Omental fat pad (tissue), 3 donors: ENCODE measurements at regions not wholly inside any gene's neighbourhood (a gene's known extent, or its start where the extent isn't known, plus 50 kb on each side); places are given as distances from the start of the nearest gene placed in this dataset.

Source experiments
- ATAC-seq: fragments of 150-250 bp; one replicate; pipeline ENCODE4 v1.9.1; 2016; ENCODE audit warnings: mild to moderate bottlenecking, moderate library complexity; ENCODE audit not compliant: low FRiP score
- DNase-seq: peaks from one replicate; pipeline ENCODE4 v3.0.0-alpha.2; 2019; ENCODE audit warnings: low spot score
- TF ChIP-seq, protein P1 (sequence below), 3 donors: fragments of 450-650 bp; IDR thresholded peaks; one replicate each; pipeline ENCODE4 v1.5.1; 2016 to 2017; ENCODE audit warnings: antibody characterized with exemption in 3 of 3, mild to moderate bottlenecking in 3 of 3, moderate library complexity in 2 of 3

DNA sequence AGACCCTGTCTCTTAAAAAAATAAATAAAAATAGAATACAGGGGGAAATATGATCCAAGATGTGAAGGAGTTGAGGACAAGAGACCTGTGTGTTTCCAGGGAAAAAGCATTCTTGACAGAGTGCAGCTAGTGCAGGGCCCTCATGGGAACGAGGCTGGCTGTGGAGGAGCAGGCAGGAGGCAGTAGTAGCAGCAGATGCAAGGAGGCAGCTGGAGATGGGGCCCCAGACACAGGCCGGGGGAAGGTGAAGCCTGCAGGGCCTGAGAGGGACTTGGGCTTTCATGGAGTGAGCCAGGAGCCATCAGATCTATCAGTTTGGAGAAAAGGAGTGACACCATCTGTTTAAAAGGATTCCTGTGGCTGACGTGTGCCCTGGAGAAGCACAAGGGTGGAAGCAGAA is 71.4 kb upstream of the ZNF438 start:
- TF ChIP-seq, protein P1, sequence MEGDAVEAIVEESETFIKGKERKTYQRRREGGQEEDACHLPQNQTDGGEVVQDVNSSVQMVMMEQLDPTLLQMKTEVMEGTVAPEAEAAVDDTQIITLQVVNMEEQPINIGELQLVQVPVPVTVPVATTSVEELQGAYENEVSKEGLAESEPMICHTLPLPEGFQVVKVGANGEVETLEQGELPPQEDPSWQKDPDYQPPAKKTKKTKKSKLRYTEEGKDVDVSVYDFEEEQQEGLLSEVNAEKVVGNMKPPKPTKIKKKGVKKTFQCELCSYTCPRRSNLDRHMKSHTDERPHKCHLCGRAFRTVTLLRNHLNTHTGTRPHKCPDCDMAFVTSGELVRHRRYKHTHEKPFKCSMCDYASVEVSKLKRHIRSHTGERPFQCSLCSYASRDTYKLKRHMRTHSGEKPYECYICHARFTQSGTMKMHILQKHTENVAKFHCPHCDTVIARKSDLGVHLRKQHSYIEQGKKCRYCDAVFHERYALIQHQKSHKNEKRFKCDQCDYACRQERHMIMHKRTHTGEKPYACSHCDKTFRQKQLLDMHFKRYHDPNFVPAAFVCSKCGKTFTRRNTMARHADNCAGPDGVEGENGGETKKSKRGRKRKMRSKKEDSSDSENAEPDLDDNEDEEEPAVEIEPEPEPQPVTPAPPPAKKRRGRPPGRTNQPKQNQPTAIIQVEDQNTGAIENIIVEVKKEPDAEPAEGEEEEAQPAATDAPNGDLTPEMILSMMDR (IDR thresholded peaks at IDR 0.05) = no peak
- no peak for ATAC-seq
- no peak for DNase-seq

DNA sequence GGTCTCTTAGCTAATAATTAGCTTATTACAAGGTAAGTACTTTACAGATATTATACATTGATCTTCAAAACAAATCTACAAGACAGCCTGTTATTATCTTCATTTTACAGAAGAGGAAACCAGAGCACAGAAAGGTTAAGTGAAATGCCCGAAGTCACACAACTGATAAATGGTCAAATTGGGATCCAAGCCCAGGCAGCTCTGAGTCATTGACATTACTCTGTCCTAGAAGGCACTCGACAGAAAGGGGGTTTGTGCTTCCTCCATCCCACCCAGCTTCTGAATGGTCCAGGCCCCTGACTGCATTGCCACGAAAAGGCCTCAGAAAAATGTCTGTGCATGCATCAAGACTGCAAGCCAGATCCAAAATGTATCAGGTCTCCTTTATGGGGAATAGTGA is 81.3 kb upstream of the ZNF438 start:
- TF ChIP-seq, protein P1 (IDR thresholded peaks at IDR 0.05) = no peak
- DNase-seq (no peak), ATAC-seq (no peak)

DNA sequence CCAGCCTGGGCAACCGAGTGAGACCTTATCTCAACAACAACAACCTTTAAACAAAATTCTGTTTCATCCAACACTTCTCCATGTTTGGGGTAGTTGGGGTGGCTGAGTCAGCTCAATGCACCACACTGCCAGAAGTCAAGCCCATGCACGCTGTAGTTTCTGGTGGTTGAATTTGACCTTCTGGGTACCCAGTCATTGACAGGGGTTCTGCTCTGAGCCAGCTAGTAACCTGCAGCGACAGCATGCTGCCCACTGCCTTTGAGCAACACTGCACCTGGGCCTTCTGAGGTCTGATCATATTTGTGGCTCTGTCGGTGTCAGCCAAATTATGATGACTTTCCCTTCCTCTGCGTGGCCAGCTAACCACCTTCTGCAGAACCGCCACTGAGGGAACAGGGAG is 84.6 kb upstream of the ZNF438 start:
- no peak for DNase-seq
- ATAC-seq = no peak
- TF ChIP-seq, protein P1 (IDR thresholded peaks at IDR 0.05) = no peak

DNA sequence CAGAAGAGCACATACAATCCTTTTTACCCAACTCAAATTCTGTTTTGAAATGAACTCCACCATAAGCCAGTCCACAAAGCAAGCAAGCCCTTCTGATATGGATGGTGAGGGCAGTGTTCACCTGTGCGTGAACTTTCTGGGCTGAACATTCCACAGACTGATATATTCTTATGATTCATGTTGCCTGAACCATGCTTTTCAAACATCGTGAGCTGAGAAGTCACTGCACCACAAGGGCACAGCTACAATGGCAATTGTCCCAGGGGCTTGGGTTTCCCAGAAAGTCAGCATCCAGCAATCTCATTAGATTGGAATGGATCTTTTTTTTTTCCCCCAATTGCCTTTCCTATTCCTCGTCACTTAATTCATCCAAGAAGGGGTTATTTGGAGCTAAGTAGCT is 86.9 kb upstream of the ZNF438 start:
- DNase-seq = no peak
- TF ChIP-seq, protein P1 (IDR thresholded peaks at IDR 0.05) = no peak
- no peak for ATAC-seq

DNA sequence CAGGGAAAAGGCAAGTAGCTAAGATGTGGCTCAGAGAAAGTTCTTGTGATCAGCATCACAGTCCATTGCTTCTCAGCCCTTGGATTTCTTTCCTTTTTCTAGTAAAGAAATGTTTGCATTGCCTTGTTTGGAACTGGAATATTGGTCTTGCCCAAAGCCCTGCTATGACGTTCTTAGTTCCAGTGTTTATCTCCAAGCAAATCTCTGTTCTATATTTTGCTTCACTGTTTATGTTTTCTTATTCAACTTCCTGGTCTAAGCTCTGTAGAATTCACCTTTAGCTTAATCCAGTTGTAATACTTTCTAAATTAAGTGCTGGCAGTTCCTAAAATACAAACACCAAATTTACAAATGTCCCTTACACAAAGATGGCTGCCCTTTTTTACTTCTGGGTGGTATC is 88.7 kb upstream of the ZNF438 start:
- DNase-seq (no peak), ATAC-seq (no peak)
- TF ChIP-seq, protein P1 (IDR thresholded peaks at IDR 0.05) = no peak

DNA sequence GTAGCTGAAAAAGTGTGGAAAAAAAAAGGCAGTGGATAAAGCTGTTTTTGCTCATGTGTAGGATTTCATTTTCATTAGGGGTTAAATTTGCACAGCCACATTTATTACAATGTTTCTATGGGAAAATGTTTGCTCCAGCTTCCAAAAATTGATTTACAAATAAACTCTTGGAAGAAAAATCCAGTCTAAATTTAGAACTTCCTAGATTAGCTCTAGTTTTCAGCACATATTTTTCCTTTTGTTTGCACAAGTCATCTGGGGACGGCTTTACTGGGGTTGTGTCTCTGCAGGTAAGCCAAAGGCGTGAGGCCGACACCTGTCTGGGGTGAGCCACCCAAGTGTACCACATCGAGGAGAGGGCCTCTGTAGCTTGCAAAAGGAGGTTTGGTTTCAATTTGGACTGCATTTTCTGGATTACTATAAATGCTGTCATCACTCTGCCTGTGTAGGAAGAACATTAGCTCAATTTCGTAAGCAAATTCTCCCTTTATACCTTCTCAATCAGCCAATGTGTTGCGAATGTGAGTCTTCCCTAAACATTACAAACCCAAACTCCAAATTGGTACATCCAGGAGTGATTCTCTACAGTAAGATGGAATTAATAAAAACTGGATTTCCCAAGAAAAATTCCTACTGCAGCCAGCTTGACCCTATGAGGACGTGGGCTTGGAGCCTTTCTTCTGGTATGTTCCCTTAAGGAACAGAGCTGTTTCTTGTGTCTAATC is 89.5 kb upstream of the ZNF438 start:
- ATAC-seq (no peak), DNase-seq (no peak)

More for the DNA sequence above, 89.5 kb upstream of the ZNF438 start:
- TF ChIP-seq, protein P1 (IDR thresholded peaks at IDR 0.05) = no peak
